ENCODE measurements at regions not wholly inside any gene's neighbourhood (a gene's known extent, or its start where the extent isn't known, plus 50 kb on each side); places are given as distances from the start of the nearest gene placed in this dataset.

DNA sequence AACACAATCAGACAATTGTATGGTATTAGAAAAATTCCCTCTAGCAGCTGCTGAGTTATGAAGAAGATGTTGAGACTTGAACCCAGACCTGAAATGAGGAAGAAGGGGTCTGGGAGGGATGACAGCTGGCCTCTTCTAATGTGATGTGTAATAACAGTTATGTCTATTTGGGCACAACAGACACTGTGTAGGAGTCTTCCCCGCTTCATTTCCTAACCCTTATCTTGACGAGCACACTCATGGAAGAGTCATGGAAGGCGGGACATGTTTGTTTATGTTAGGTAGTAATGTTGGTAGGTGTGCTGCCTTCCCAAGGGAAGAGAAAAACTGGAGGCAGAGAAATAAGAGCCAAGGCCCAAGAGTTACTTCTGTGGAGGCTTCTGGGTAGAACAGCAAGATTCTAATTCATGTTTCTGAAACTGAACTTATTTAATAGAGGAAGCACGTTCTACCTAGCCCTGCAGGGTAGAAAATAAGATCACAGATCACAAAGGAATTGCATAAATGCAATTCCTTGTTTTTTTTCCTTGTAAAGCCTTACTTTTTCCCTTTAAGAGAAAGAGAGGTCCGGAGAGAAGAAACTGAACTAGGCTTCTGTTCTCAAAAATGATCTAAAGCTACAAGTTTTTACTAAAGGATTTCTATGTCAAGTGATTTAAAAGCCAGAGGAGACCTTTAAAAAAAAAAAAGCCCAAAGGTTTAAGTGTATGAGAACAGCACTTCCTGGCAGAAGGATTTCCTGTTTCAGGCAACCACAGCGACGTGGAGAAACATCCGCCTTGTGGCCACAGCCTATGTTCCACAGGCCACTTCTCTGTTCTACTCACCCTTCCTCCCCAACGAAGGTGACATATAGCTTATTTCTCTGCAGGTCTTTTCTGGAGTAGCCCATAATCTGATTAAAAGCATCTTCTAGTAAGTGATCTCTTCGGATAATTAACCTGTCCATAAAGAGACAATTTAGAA, 68.5 kb upstream of the STK17B start:
- Histone ChIP-seq H3K4me1 (ENCODE audit: control insufficient read depth, insufficient read depth, low read length) (peaks cover 41% of the 10 kb centered on the region), H3K4me2 (ENCODE audit: low read length) (no peak overlapping the region), H3K9me3 (replicated peaks; ENCODE audit: low read length) (no peaks in the 10 kb centered on the region), H3K4me3 (ENCODE audit: low read length) (no peak overlapping the region), H3K36me3 (ENCODE audit: insufficient read depth, low read length) (peaks cover 7% of the 10 kb centered on the region), H3K9ac (ENCODE audit: low read depth, low read length) (peak overlapping the region; percentile 54), H3K27me3 (ENCODE audit: control insufficient read depth, insufficient read depth, low read length) (no peaks in the 10 kb centered on the region)

DNA sequence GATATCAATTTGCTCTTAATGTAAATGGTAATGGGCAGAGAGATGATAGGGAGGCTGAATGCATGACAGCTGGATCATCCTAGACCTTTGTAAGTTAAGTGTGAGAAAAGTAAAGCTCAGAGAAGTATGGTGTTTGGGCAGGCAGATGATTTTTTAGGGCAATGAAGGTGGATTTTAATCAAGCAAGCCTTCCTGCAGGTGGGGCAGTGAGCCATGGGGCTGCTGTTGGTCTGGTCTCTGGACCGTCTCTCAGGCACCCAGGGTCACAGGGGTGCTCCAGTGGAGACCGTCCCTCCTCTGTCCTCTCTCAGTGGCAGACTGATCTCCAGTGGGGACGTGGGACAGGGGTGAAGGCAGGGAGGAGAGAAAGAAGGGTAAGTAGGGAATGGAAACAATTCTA, 69.8 kb upstream of the STK17B start:
- H3K9me3 ChIP-seq (replicated peaks; ENCODE audit: low read length), result no peaks in the 10 kb centered on the region
- peaks cover 49% of the 10 kb centered on the region for H3K4me1 ChIP-seq (ENCODE audit: control insufficient read depth, insufficient read depth, low read length)
- H3K4me2 ChIP-seq (ENCODE audit: low read length), result no peak overlapping the region
- H3K9ac ChIP-seq (ENCODE audit: low read depth, low read length), result no peak overlapping the region
- no peaks in the 10 kb centered on the region for H3K27me3 ChIP-seq (ENCODE audit: control insufficient read depth, insufficient read depth, low read length)
- peaks cover 7% of the 10 kb centered on the region for H3K36me3 ChIP-seq (ENCODE audit: insufficient read depth, low read length)
- no peak overlapping the region for H3K4me3 ChIP-seq (ENCODE audit: low read length)

DNA sequence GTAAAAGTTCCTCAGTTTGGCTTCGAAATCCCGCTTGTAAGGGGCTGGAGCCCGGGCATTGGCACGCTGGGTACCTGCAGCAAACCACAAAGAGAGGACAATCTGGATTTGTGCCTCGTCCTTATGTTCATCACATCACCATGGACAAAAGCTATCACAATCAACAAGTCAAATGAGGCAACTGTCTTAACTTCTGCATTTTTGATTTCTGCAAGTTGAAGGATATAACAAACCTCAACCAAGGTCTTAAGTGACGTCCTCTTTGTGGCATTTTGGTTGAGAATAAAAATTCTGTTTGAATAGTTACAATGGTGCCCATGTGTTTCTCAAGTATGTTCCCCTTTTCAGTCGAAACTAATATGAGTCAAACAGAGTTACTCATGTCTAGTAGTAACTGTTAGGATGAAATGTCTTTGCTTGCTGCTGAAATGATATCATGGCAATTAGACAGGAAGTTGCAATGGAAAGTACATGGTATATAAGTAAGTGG, 70.8 kb upstream of the STK17B start:
- no peaks in the 10 kb centered on the region for H3K27me3 ChIP-seq (ENCODE audit: control insufficient read depth, insufficient read depth, low read length)
- no peak overlapping the region for H3K4me2 ChIP-seq (ENCODE audit: low read length)
- H3K36me3 ChIP-seq (ENCODE audit: insufficient read depth, low read length), result peaks cover 7% of the 10 kb centered on the region
- no peaks in the 10 kb centered on the region for H3K9me3 ChIP-seq (replicated peaks; ENCODE audit: low read length)
- H3K9ac ChIP-seq (ENCODE audit: low read depth, low read length), result peak overlapping the region; percentile 22
- peaks cover 58% of the 10 kb centered on the region for H3K4me1 ChIP-seq (ENCODE audit: control insufficient read depth, insufficient read depth, low read length)
- H3K4me3 ChIP-seq (ENCODE audit: low read length), result no peak overlapping the region

DNA sequence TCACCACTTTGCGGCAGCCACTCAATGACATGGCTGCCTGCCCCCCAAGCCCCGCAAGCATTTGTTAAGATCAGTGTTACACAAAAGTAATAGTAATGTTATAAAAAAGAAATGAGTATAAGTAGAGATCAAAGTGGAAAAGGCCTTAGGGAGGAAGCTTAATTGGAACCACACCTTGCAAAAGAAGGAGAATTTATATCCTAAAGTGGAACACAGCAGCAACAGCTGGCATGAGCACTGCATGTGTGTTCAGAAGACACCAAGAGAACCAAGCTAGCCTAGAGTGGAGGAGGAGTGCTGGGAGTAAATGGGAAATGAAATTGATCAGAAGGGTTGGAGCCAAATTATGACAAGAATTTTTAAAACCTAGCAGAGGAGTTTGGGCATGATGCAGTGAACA, 73.1 kb upstream of the STK17B start:
- peaks cover 73% of the 10 kb centered on the region for H3K4me1 ChIP-seq (ENCODE audit: control insufficient read depth, insufficient read depth, low read length)

DNA sequence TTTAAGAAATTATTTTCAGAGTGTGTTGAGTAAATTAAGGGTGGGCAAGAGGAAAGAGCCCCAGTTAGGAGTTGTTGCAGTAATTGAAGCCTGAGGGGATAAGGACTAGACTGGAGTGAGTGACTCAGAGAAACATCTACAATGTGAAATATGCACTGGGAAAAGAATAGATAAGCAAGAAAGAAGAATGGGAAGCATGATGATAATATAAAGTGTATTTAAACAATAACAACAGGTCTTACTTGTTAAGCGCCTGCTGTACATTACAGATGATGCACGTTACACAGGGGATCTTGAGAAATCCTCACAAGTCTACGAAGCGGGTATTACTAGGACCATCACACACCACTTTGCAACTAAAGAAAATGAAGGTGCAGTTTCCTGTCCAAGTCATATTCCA, 73.6 kb upstream of the STK17B start:
- Histone ChIP-seq H3K4me2 (ENCODE audit: low read length) (no peak overlapping the region), H3K4me3 (ENCODE audit: low read length) (no peak overlapping the region), H3K36me3 (ENCODE audit: insufficient read depth, low read length) (no peaks in the 10 kb centered on the region), H3K27me3 (ENCODE audit: control insufficient read depth, insufficient read depth, low read length) (no peaks in the 10 kb centered on the region), H3K9me3 (replicated peaks; ENCODE audit: low read length) (no peaks in the 10 kb centered on the region), H3K9ac (ENCODE audit: low read depth, low read length) (peak overlapping the region; percentile 71), H3K4me1 (ENCODE audit: control insufficient read depth, insufficient read depth, low read length) (peaks cover 73% of the 10 kb centered on the region)

More for the DNA sequence above, 73.1 kb upstream of the STK17B start:
- no peaks in the 10 kb centered on the region for H3K27me3 ChIP-seq (ENCODE audit: control insufficient read depth, insufficient read depth, low read length)
- no peaks in the 10 kb centered on the region for H3K36me3 ChIP-seq (ENCODE audit: insufficient read depth, low read length)
- H3K4me2 ChIP-seq (ENCODE audit: low read length), result no peak overlapping the region
- H3K9me3 ChIP-seq (replicated peaks; ENCODE audit: low read length), result no peaks in the 10 kb centered on the region
- H3K9ac ChIP-seq (ENCODE audit: low read depth, low read length), result no peak overlapping the region
- H3K4me3 ChIP-seq (ENCODE audit: low read length), result no peak overlapping the region

DNA sequence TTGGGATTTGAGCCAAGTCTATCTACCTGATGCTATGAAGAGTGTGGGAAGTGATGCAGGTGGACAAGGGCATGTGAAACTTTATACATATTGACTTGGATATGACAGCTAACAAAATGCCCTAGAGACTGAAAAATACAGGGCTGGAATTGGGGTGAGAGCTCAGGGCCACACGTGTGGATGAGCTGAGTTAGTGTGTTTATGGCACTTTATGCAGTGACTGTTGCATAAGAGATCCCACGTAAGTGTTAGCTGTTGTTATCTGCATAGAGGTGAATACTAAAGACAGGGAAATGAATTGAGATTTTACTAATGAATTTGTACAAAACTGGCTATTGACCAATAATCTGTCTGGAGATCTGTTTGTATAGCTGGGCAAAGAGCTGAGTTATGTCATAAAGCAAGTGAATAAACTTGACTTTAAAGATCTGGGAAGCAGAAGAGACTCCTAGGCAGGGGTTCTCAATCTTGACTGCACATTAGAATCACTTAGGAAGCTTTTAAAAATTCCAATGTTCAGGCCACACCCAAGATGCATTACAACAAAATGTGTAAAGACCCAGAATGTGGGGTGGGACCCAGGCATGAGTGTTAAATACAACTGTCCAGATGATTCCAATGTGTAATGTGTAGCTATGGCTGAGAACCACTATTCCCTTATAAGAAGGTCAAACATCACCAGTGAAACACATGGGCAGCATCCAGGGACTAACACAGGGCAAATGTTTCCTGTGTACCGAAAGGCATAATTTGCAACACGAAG, 74.2 kb upstream of the STK17B start:
- Histone ChIP-seq H3K9me3 (replicated peaks; ENCODE audit: low read length) (no peaks in the 10 kb centered on the region), H3K4me1 (ENCODE audit: control insufficient read depth, insufficient read depth, low read length) (peaks cover 73% of the 10 kb centered on the region), H3K4me3 (ENCODE audit: low read length) (no peak overlapping the region), H3K36me3 (ENCODE audit: insufficient read depth, low read length) (no peaks in the 10 kb centered on the region), H3K27me3 (ENCODE audit: control insufficient read depth, insufficient read depth, low read length) (no peaks in the 10 kb centered on the region), H3K4me2 (ENCODE audit: low read length) (no peak overlapping the region), H3K9ac (ENCODE audit: low read depth, low read length) (peak overlapping the region; percentile 71)

DNA sequence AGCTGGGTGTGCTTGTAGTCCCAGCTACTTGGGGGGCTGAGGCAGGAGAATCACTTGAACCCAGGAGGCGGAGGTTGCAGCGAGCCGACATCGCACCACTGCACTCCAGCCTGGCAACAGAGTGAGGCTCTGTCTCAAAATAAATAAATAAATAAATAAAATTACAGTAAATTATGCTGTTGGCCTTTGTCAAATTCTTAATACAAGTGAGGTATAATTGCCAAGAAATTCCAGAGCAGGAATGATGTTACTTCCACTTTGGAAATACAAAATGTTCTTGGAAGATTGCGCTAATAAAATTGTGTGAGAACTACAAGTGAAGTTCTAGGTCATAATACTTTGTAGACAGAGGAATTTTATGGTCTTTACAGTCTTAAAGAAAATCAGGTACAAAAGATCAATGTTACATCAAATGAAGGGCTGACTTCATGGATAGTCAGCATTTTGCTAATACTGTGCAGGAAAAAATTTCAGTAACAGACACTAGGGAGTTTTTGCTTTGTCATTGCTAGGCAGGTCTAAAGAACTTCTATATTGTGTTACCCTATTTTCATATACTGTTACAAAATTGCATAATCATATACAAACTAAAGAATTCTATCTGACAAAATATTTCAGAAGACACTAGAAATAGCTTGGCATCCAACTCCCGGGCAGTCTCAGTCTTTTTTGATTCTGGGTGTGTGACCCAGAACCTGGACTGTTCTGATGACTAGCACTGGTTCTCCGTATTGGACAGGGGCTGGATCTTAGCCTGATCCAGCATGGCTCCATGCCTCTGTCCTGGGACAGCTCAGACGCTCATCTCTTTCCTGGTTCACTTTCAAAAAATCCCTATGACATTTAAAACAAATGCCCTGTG, 76.0 kb upstream of the STK17B start:
- Histone ChIP-seq H3K4me1 (ENCODE audit: control insufficient read depth, insufficient read depth, low read length) (peaks cover 74% of the 10 kb centered on the region), H3K27me3 (ENCODE audit: control insufficient read depth, insufficient read depth, low read length) (no peaks in the 10 kb centered on the region), H3K9me3 (replicated peaks; ENCODE audit: low read length) (no peaks in the 10 kb centered on the region), H3K4me2 (ENCODE audit: low read length) (peak overlapping the region; percentile 20), H3K36me3 (ENCODE audit: insufficient read depth, low read length) (peaks cover 2% of the 10 kb centered on the region), H3K4me3 (ENCODE audit: low read length) (no peak overlapping the region), H3K9ac (ENCODE audit: low read depth, low read length) (peak overlapping the region; percentile 71)

DNA sequence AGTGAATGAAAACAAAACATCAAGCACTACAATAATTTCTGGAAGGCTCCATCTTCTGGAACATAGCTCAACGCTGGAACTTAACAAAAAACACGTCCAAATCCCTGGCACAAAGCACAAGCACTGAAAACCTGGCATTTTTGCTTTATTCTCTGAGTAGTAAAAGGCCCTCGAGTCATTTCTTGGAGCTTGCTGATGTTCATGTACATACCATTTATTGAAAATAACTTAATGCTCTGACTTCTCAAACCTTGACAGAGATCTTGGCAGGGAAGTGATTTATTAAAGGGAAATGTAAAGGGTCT, 76.5 kb upstream of the STK17B start:
- H3K4me3 ChIP-seq (ENCODE audit: low read length), result no peak overlapping the region
- H3K27me3 ChIP-seq (ENCODE audit: control insufficient read depth, insufficient read depth, low read length), result no peaks in the 10 kb centered on the region
- peak overlapping the region; percentile 71 for H3K9ac ChIP-seq (ENCODE audit: low read depth, low read length)
- H3K9me3 ChIP-seq (replicated peaks; ENCODE audit: low read length), result no peaks in the 10 kb centered on the region
- peak overlapping the region; percentile 20 for H3K4me2 ChIP-seq (ENCODE audit: low read length)
- H3K36me3 ChIP-seq (ENCODE audit: insufficient read depth, low read length), result peaks cover 4% of the 10 kb centered on the region
- peaks cover 80% of the 10 kb centered on the region for H3K4me1 ChIP-seq (ENCODE audit: control insufficient read depth, insufficient read depth, low read length)

DNA sequence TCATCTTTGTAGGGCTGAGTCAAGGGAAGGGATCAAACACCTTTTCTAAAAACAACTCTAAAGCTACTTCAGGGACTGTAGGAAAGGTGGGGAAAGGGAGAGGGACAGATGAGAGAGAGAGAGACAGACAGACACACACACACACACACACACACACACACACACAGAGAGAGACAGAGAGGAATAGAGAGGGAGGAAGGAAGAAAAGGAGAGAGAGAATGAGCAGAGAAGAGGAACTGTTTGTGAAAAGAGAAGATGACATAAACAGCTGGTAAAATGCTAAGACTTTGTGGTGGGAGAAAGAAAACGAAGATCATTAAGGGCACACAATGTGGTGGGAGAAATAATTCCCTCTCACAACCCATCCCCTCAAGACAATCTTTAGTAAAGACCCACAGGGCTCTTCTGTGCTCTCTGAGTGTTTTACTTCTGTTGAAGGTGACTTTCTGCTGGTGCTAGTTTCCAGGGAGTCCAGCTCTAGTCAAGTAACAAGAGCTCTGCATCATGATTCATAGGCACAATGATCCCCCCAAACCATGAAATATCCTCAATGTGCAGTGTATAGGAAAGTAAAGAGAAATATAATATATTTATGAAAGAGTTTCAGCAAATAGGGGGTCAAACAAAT, 77.2 kb upstream of the STK17B start:
- H3K4me3 ChIP-seq (ENCODE audit: low read length), result no peak overlapping the region
- peaks cover 4% of the 10 kb centered on the region for H3K36me3 ChIP-seq (ENCODE audit: insufficient read depth, low read length)
- H3K9ac ChIP-seq (ENCODE audit: low read depth, low read length), result peak overlapping the region; percentile 71
- H3K9me3 ChIP-seq (replicated peaks; ENCODE audit: low read length), result no peaks in the 10 kb centered on the region
- peaks cover 86% of the 10 kb centered on the region for H3K4me1 ChIP-seq (ENCODE audit: control insufficient read depth, insufficient read depth, low read length)
- peak overlapping the region; percentile 20 for H3K4me2 ChIP-seq (ENCODE audit: low read length)
- H3K27me3 ChIP-seq (ENCODE audit: control insufficient read depth, insufficient read depth, low read length), result no peaks in the 10 kb centered on the region

DNA sequence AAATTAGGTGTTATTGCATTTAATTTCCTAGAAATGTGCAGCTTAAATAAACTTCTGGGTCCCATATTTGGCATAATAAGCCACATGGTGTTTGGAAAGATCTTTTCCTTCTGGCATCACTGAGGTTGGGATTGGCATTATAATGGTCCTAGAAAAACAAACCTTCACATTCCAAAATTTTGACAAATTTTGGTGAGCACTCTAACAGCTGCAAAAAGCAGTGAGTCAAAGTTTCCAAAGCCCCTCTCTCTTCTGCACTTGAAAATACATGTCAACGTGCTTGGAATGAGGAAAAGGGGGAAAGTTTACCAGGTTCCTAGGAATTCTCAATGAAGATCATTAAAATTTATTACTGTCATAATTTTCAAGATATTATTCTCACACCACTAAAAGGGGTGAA, 77.8 kb upstream of the STK17B start:
- Histone ChIP-seq H3K4me3 (ENCODE audit: low read length) (no peak overlapping the region), H3K4me1 (ENCODE audit: control insufficient read depth, insufficient read depth, low read length) (peaks cover 88% of the 10 kb centered on the region), H3K36me3 (ENCODE audit: insufficient read depth, low read length) (peaks cover 4% of the 10 kb centered on the region), H3K27me3 (ENCODE audit: control insufficient read depth, insufficient read depth, low read length) (no peaks in the 10 kb centered on the region), H3K9ac (ENCODE audit: low read depth, low read length) (peak overlapping the region; percentile 82), H3K4me2 (ENCODE audit: low read length) (peak overlapping the region; percentile 26), H3K9me3 (replicated peaks; ENCODE audit: low read length) (no peaks in the 10 kb centered on the region)
